Esophagus mucosa (tissue), 1 donor: ENCODE measurements at regions not wholly inside any gene's neighbourhood (a gene's known extent, or its start where the extent isn't known, plus 50 kb on each side); places are given as distances from the start of the nearest gene placed in this dataset.

ENCODE experiments used
- ATAC-seq: fragments of 200-7000 bp; cut with Tn5 transposase; one replicate; pipeline ENCODE4 v1.9.1; 2020
- donor health status: DM: yes; HTN: yes; CAD: no.

DNA sequence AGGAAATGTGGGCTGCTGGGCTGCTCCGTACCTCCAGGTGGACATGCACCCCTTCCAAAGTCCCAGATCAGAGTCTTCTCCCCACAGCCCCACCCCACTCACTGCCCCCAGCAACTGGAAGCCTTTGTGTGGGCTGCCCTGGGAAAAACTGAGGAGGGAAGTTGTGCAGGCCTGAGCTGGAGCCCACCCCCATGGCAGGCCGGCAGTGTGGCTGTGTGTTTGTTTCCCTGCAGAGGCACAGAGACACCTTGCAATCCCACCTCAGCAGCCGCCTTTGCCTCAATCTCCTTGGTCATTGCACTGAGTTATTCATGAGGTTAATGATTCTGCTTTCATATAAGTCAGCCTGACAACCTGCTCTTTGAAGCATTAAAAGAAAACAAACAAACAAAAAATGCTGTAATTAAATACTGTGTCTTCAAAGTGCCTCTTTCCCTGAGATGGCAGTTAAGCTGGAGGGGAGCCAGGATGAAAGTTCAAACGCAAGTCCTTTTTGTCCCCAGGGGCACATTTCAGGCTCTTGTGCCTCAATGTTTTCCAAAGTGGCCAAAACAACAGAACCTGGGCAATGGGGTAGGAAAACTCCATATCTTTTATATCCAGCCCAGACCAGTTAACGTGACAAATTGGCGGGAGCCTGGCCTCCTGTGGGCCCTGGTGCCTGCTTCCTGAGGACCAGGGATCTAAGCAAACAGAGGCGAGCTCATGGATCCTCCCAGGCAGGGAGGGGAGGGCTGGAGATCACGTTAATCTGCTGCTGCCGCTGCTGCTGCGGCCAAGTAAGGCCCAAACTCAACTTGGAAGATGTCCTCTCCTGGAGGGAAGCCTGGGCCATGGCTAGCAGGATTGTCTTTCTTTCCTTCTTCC is 51.9 kb upstream of the TSPAN11 start:
- ATAC-seq: no peak

DNA sequence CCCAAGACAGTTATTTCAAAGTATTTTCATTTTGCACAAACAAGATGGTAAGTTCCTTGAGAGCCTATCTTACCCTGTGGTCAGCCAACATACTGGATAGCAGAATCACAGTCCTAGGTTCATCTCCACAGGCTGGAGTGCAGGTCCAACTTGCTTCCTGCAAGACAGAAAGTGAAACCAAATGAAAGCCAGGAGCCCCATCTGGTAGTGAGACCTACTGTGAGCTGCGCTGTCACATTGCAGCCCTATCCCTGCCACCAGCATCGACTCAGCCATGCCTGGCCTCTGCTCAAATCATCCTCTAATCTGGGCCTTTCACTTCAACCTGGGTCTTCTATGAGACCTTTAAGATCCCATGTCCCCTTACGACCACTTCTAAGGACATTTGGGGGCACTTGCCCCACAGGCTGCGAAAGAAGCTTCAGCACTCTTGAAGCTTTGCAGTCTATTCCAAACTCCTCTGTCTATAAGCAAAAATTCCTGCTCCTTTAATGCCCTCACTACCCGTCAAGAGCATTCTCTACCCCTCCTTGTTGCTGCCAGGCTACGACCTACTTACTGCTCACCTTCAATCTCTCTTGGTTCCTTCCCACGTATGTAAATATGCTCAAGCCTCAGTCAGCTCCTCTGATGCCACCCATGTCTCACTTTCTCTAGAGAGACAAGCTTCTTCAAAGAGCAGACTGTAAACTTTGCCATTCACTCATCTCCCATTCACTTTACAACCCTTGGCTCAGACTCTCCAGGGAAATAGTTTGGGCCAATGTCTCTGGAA is 55.9 kb upstream of the TSPAN11 start:
- ATAC-seq: no peak

DNA sequence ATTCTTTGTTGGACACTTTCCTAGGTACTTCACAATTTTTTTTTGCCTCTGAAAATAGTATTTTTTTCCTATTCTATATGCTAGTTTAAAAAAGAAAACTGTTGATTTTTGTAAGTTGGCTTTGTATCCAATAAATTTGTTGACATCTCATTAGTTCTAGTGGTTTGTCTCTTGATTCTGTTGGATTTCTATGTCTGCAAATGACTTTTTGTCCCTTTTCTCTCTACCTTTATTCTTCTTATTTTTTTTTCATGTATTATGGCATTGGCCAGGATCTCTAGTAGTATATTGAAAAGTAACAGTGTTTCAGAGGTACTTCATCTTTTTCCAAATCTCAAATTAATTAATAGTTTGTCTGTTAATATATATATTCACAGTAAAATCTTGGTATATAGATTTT is 59.1 kb upstream of the TSPAN11 start:
- no peak for ATAC-seq

DNA sequence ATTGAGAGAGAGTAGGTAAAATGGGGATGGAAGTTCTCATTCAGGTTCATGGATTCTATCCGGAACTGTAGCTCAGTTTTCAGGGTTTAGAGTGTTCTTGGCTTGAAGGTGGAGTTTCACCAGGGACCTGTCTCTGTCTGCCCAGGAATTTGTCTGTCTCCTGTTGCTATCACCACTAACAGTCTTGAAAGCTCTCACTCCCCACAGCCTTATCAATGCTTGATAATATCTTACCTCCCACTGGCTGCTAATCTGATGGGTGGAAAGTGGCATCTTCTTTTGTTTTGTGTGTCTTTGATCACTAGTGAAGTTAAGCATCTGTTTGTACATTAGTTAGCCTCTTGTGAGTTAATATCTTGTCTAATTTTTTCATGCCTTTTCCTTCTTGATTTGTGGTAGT is 60.3 kb upstream of the TSPAN11 start:
- ATAC-seq: no peak

DNA sequence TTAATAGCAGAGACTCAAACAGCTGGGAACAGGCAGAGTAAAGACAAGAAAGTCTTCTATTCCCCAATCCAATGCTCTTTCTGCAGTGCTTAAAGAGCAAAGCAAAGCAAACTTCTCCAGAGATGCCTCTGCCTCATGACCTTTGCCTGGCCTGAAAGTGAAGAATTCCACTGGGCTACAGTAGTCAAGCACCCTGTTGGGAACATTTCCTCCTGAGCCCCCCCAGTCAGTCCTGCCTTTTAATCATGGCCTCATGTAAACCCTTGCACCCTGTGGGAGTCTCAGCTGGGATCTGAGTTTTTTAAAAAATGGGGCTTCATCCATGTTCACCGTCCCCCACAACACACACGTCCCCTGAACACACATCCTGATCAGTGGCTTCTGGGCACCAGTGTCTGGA is 62.7 kb upstream of the TSPAN11 start:
- ATAC-seq: no peak

DNA sequence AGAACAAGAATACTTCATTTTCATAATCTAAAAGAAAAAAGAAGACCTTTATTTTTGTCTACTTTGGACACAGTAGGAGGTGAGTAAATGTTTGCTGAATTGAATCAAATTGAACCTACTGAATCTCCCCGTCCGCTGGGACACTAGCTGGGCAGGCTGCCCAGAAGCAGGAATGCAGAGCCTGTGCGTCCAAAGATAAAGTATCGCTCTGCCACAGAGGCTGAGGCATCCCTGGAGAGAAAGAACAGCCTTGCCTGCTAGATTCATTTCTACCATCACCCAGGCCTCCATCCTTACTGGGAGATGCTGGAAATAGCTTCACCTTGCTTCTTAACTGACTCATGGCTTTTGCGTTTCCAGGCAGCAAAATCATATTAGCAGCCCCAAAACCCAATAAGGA is 64.1 kb upstream of the TSPAN11 start:
- ATAC-seq: no peak

DNA sequence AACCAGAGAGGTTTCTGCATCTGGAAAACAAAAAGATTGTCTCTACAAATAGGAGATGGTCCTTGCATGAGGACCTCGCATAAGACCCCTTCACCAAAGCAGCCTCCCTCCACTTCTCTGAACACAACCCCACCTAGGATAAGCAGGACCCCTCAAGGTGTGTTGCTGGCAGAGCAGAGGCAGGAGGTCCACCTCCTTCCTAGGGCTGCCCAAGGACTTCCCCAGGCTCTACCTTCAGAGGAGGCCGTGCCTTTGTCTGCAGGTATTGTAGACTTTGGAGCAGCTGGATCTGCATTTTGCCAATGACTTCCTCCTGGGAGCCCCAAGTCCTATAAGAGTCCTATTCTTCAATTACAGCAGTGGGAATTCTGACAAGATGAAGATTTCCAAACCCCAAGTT is 67.3 kb upstream of the TSPAN11 start:
- no peak for ATAC-seq

DNA sequence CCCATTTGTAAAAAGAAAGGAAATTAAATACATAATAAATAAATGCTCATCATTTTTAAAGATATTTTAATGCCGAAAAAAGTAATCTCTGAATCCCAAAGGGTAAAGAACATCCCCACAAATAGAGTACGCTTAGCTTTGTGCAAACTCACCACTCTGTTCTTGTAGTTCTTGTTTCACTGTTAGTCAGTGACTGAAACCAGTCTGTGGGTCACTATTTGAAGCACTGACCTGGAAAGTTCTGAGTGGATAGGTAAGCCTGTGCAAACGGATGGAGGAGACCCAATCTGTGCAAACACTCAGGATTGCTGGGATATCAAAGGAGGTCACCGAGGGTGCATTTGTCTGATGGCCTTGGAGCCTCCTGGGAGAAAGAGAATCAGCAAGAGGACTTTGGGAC is 68.1 kb upstream of the TSPAN11 start:
- ATAC-seq: no peak

DNA sequence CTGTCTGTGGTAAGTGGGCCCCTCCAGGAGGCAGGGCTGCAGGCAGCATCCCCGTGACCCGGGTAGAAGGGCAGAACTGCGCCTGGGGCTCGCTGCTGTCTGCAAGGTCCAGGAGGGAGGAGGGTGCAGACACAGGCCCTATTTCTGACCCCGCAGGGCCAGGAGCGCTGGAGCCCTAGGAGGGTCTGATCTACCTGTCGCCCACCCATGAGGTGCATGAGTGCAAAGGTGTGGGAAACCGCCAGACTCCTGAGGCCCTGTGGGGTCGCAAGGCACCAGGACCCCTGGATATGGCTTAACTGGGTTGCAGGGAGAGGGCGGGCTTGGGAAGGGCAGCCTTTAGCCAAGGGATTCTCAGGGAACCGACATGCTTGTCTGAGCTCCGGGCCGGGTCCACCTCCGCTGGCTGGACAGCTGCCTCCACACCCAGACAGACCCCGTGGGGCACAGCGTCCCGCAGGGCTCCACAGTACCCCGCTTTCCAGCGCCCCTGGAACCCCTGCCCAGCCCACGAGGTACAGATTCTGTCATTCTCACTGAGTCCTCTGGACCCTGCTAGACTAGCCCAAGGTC is 72.9 kb upstream of the TSPAN11 start:
- peak; percentile 32 for ATAC-seq

DNA sequence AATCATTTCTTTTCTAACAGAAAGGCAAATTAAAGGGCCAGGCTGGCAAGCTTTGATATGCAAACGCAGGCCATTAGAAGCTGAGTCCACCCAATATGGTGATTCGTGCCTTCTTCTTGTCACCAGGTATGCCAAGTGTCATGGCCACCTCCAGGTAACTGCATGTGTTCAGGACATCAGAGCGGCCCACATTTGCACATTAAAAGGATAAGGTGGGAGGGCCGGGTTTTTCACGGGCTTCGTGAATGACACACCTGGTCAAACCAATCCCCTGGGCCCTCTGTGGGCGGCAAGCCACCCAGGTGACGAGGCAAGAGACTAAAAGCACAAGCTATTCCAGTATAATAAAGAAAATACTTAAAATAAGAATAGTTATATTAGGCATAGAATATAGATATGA is 75.9 kb upstream of the TSPAN11 start:
- ATAC-seq: no peak

DNA sequence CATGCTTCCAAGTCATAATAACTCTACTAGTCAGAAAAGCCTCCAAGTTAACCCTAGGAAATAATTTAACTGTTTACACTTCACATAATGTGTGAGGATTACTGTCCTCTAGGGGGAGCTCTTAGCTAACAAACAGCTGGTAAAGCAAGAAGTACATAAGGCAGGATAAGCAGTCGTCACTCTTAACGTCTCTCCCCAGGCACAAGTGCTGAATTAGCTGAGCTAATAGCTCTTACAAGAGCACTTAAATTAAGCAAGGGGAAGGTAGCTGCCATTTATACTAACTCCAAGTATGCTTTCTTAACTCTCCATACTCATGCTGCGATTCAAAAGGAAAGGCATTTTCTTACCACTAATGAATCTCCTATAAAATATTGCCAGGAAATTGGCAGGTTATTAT is 79.3 kb upstream of the TSPAN11 start:
- ATAC-seq: peak; percentile 48

DNA sequence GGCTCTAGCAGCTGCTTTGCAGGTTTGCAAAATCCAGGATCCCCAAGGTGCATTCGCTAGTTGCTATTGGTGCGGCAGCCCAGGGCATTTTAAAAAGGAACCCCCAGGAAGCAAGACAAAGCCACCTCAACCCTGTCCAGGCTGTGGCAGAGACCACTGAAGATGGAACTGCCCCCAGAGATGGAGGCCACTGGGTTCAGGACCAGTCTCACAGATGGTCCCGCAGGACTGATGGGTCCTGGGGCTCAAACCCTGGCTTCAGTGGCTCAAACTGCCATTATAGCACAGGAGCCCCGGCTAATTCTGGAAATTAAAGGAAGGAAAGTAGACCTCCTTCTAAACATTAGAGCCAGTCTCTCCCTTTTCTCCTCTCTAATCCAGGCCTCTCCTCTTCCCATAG is 79.8 kb upstream of the TSPAN11 start:
- ATAC-seq: no peak

DNA sequence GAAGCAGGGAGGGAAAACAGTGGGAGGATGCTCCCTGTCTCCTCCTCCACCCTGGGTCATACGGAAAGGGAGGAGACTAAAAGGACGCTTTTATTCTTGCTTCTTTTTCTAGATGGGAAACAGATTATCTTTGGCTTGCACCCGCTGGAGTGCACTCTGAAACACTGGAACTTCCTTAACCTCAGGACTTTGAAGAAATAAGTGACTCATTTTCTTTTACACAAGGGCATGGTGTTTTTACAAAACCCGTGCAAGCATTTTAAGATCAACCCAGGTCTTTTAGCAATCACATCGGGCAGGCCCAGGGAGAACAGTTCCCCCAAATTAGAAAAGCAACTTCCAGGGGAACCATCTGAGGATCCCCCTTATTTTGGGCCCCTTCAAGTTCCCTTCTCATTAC is 80.9 kb upstream of the TSPAN11 start:
- ATAC-seq: no peak

DNA sequence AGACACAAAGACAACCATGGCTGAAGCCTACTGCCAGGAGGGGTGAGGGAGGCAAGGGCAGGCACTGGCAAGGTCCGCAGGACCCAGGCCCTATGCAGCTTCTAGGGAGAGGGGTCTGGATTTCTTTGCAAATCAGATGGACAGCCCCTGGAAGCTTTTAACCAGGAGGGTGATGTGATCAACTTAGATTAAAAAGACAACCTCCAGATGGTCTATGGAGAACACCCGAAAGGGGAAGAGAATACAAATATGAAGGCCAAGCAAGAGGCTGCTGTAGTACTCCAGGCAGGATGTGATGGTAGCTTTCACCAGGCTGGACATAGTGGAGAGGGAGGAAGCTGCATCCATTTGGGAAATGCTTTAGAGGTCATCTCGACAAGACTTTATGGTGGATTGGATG is 83.3 kb upstream of the TSPAN11 start:
- ATAC-seq: no peak

DNA sequence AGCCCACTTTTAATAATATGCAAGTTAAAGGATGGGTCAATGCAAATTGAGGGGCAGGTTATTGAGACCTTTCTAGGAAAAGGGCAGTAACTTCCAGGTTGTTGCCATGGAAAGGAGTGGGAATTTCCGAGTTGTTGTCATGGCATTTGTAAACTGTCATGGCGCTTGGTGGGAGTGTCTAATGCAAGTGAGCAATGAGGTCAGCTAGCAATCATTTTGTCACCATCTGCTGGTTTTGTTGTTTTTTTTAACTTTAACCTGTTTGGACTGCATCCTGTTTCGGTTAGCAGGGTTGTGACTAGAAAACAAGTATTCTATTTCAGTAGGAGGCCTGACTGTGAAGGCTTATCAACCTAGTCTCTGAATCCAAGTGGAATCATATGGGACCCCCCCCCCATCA is 85.8 kb upstream of the TSPAN11 start:
- no peak for ATAC-seq

DNA sequence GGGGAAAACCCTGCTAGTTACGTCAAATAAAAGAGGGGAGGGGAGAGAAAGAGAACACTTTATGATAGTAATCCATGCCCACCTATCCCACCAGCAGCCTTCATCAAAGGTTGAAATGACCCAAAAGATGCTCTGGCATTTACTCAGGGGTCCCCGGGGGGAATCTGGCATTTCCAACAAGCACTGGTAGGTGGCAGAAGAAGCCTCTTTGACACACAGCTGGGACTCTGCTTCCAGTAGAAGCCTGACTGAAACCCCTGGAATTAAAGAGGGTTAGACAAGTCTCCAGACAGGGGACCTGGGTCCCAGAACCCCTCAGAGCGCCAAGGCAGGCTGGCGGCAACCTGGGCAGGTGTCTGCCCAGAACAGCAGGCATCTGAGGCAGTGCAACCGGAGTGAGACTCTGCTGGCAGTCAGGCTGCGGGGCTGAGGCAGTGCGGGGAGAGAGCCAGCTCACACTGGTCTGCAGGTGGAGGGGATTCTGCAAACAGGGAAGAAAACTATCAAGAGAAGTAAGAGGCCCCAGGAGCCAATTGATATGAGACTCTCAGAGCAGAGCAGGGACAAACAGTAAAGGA is 85.0 kb upstream of the CAPRIN2 start:
- no peak for ATAC-seq

DNA sequence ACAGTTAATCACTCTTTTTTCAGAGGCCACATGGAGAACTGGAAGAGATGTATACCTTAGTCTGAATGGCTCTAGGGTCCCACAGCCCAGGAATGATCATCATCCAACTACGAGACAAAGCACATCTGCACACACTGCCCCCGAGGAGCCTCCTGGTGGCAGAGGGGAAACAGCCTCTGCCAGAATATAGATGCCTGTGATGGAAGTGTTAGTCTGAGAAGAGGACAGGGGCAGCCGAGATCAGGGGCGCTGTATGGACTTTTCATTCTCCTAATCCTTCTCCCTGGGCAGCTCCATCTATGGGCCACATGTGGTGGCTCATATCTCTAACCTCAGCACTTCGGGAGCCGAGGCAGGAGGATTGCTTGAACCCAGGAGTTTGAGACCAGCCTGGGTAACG is 82.8 kb upstream of the CAPRIN2 start:
- ATAC-seq: no peak

DNA sequence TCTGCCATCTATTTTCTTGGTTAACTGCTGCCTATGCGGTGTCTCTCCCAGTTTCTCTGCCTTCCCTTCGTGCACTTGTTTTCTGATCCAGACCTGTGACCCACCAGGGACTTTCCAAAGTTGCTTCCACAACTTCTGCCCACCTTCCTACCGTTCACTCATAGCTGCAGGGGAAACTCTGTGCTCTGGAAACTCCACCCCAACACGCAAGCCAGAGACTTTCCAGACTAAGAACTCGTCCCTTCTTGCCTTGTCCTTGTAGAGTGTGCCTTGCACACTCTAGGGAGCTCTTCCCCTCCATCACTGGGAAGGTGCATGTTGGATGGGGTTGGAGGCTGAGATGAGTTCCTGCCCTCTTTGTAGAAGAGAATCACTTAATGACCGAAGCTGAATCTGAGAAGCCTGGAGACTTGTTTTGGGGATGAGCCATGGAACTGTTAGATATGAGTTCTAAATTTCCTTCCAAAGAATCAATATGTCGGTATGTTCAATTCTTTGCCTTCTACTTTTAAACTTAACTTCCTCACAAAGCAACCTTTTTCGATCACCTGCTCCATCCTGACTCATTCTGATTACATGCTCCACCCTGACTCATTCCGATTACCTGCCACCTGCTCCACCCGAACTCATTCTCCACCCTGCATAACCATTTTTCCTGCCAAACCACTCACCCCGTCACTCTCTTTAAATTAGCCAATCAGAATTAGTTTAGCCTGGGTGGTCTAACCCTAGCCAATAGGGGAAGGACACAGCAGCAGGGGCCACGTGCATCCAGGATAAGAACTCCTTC is 82.1 kb upstream of the CAPRIN2 start:
- peak; percentile 60 for ATAC-seq

DNA sequence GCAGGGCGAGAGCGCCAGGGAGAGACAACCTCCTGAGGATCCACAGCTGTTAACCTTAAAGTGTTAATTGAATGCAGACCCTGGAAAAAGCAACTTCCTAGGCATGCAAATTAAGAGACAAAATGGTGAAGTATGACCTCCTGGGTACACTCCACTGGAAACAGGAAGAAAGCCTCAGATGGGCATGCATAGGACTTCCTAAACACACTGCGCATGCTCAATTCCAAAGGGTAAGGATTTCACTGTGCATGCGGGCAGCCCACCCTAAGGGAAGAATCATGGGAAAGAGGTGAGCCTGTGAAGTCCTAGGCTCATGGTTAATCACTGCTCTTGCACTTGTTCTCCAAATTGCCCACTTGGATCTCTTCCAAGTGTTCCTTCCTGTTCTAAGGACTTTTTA is 80.5 kb upstream of the CAPRIN2 start:
- ATAC-seq: no peak

DNA sequence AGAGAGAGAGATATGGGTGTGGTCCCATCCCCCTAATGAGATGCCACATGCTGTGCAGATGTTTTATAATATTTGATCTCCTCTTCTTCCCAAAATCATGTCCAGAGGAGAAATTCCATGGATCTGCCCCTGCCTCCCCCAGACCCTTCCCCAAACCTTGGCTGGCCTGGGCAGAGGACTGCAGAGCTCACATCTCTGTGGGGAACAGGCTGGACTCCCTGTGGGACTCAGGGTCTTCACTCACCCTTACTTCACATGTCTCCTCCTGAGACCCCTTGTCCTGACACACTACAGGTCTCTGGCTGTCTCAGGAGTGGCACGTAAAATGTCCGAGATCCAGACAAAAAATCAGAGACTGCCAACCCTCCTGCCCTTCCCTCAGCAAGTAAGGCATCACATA is 76.0 kb upstream of the CAPRIN2 start:
- ATAC-seq: no peak

DNA sequence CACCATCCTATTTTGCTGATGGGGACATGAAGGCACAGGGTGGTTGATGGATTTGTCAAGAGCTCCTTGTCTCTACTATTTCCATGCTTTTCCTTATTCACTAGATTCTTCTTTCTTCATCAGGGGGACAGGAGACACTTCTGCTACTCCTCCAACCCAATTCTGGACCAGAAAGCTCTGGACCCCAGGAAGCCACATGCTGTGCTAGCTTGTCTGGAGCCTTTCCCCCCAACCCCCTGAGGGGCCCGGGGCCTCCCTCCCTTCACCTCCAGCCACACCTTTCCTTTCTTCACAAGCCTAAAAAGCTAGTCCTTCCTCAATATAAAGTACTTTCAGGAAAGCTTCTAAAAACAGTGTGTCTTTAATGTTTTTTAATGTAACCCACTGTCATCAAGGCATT is 75.1 kb upstream of the CAPRIN2 start:
- no peak for ATAC-seq

DNA sequence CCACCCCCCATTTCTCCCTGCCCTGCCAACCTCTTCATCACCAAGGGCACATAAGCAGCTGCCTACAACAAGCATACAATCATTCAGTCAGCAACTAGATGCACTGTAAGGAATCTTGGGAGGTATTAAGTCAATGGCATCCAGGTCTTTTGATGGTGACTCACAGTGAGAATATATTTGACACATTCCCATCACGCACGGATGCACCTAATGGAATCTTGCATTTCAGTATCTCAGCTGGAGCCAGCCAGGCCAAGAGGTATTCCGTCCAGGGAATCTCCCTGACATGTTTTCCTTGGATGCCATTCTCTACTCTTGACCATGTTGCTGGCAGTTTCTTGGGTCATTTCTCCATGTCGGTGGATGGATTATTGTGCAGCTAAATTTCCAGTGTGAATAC is 73.9 kb upstream of the CAPRIN2 start:
- ATAC-seq: no peak
